Right lung (tissue), 2 donors: ENCODE measurements at regions not wholly inside any gene's neighbourhood (a gene's known extent, or its start where the extent isn't known, plus 50 kb on each side); places are given as distances from the start of the nearest gene placed in this dataset.
A peak's percentile ranks its signal among the peaks of the same experiment; 100 is the strongest.
"Not testable (repeated sequence)": the region's sequence is repeated elsewhere in the genome, so short reads cannot be mapped to it uniquely, and the experiment has no call there.

Source experiments
- DNase-seq, 2 donors: peaks; one replicate each; pipeline ENCODE4 v3.0.0-alpha.2; 2013

- peak in 1 of 2 donors; percentile 6 for DNase-seq
Measured at GRCh38 chr2:59182249-59182648, 941.1 kb upstream of the FANCL start.

- DNase-seq, result no peak
Measured at GRCh38 chr2:59181347-59181746, 940.2 kb upstream of the FANCL start.

DNA sequence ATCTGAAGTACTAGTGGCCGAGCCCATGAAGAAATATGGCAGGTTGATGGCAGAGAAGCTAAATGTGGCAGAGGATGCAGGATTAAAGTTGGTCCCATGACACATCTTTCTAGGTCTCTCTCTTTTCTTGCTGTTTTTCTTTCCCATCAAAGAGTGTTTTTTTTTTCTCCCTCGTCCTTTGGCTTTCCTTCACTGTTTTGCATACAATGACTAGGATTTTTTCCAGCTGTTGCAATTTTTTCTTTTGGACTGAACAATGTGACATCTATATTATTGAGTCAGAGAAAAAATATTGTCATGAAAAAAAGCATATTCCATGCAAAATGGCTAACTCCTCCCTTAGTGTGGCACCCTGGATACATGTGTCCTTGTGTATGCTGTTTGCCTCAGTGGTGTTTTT is 939.5 kb upstream of the FANCL start:
- no peak for DNase-seq

DNA sequence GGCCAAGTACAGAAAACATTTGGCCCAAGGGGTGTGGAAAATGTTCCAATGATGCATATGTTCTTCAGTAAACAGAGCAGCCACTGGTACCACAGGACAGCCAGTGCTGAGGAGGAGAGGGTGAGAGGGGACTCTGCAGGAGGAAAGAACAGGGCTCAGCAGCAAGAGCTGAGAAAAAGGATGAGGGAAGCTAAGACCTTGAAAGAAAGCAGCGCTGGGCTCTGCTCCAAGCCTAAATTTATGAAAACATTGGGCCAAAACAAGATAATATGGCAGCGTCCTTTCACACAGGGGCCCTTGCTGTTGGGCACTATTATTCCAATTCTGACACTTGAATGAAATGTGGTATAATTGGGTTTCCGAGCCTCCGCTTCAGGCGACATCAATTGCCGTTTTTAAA is 939.0 kb upstream of the FANCL start:
- no peak for DNase-seq

GRCh38 chr2:59177748-59178147 is 936.6 kb upstream of the FANCL start:
- DNase-seq, result no peak

GRCh38 chr2:59176737-59177136 is 935.6 kb upstream of the FANCL start:
- DNase-seq, result no peak

GRCh38 chr2:59174536-59175243 is 933.6 kb upstream of the FANCL start:
- no peak for DNase-seq

GRCh38 chr2:59173325-59173724 is 932.2 kb upstream of the FANCL start:
- no peak for DNase-seq

DNA sequence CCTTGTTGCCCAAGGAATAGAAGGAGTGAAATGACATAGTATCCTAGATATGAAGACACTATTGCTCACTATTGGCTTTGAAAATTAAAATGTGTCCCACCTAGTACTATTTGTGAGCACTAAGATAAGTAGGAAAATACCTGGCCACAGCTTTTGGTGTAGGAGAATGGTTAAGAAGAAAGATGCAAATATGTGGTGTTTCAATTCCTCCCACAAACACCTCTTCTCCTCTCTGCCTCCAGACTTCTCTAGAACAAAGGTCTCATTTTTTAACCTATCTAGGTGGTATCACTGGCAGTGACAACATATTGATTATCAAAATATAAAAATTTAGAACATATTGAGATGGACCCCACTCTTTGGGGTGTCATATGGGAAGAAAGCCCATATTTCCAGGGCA is 929.9 kb upstream of the FANCL start:
- no peak for DNase-seq

- no peak for DNase-seq
Measured at GRCh38 chr2:59168766-59169165, 927.6 kb upstream of the FANCL start.

DNA sequence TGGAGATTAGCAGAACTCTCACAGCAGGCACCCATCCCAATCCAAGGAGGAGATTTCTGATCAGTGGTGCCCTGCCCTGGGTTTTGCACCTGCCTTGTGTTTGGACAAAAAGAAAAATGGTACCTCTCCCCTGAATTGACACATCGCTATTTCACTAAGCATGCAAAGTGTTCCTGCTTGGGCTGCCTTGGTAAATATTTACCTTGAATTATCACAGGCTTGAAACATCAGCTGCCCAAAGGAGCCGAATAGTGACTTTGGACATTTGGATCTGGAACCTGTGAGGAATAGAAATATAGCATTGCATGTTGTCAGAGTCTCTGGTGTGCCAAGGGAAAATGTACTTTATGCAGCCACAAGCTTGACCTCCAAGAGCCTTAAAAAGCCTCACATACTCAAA is 926.4 kb upstream of the FANCL start:
- DNase-seq, result no peak

DNA sequence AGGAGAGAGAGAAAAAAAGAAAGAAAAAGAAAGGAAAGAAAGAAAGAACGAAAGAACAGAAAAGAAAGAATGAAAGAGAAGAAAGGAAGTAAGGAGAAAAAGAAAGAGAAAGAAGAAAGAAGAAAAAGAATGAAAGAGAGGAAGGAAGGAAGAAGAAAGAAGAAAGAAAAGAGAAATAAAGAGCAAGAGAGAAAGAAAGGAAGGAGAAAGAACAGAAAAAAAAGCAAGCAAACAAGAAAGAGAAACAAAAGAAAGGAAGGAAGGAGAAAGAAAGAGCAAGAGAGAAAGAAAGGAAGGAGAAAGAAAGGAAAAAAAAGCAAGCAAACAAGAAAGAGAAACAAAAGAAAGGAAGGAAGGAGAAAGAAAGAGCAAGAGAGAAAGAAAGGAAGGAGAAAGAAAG is 916.8 kb upstream of the FANCL start:
- not testable (repeated sequence) for DNase-seq

DNA sequence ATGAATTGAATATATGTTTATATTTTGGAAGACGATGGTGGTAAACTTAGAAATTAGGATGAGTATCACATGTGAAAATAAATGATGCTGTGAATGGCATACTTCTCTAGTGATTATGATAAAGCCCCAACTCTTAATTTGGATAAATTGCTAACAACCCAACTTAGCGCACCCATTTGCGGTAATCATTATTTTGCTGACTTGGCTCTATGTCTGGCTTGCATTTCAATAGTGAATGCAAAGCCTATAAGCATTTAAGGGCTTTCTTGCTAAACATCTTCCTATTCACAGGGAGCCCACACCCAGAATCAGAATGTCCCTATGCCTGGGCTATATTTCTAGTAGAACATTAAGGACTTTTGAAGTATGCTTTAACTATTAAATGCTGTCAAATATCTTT is 910.7 kb upstream of the FANCL start:
- DNase-seq, result no peak

DNA sequence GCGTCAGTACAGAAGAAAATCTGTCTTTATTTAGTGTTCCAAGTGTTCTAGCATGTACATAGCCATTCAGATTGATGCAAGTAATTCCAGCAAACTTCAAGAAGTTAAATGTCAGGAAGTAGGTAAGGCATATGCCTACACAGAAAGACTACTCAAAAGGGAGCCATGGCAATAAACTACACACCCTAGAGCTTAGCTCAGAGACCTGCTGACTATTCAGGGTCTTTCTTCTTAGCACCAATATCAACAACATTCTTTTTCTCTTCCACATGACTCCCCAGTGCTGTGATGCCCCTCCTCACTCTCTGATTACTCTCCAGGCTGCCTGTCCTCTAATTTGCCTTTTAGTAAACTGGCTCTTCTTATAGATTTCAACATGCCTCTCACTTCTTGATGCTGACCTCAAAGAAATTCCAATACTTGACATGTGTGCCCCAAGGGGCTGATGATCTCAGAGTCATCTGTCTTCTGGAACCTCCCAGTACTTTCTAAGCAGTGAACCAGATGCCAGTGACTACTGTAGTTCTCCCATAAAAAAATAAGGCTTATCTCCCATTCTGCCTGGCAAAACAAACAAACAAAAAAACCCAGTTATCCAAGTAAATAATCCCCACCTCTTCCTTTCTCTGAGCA is 909.2 kb upstream of the FANCL start:
- DNase-seq, result no peak

GRCh38 chr2:59149271-59149670 is 908.1 kb upstream of the FANCL start:
- no peak for DNase-seq

DNA sequence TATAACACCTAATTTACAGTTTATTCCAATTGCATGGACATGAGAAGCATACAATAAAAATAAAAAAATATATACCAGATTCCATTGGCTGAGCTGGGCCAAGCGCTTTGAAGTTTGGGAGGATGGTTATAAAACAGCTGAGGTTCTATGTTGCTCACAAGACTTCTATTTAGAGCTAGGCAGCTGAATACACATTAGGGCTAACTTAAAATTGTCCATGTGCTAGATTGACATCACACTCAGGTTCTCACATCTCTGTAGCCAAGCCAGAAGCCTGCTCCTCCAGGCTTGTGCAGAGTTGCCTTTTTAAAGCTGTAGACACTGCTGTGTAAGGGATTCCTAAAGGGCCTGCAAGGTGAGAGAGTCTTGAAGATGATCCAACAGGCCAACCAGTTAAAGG is 871.1 kb upstream of the FANCL start:
- no peak for DNase-seq

DNA sequence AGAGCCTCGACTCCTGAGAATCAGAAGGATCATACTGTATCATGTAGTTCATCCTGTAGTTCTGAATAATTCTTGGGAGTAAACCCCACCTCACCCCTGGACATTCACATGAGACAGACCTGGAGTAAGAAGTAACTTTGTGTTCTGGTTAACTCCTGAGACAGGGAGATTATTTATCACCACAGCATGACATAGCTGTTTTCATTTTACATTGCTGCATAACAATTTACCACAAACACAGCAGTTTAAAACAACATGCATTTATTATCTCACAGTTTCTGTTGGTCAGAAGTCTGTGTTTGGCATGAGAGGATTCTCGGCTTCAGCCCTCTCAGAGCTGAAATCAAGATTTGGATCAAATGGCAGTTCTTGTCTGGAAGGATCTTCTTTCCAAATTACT is 855.8 kb upstream of the FANCL start:
- DNase-seq, result no peak

DNA sequence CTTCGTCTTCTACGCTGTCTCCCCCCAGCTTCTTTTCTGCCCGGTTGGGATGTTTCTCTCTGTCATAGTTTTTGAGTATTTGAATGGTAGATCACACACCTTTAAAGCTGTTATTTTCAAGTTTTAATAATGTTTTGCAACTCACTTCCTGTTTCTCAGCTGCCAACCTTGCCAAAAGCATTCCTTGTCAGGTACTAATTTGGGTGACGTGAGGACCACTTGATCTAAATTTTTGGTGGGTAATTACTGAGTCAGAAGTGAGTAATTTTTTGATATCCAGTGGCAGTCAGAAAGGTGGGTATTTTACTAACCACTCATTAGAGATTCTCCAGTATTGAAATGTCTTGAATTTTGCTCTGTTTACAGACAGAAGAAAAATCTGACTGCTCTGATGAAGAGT is 852.4 kb upstream of the FANCL start:
- no peak for DNase-seq

GRCh38 chr2:59084326-59084725 is 843.2 kb upstream of the FANCL start:
- DNase-seq, result no peak

DNA sequence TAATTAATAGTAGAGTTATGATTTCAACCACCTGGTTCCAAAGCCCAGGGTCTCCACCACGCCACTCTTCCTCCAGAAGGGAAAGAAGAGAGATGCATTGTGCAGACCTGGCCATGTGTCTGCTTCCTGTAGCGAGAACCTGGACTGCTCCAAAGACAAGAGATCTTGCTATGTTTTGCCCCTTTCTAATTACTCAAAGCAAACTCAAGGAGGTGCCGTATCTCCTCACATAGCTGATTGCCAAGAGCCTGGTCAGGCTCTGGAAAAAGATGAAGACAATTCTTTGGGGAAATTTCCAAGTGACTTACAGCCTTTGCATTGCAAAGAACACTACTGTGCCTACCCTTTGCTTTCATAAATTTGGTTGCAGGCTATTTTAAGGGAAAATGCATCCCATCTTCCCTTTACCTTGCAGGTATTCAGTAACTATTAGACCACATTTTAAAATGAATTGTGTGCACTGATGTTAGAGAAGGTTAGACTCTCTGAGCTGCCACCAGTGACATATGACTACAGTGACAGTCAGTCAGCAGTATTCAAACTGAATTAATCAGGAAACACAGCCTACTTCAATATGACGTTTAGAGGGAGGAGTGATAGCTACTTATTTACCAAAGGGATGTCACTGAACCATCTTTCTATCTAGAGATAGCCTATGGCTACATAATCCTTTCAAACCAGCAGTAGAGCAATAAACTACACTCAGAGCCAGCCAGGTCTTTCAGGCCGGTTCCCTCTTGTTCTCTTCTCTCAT is 842.1 kb upstream of the FANCL start:
- DNase-seq, result no peak

DNA sequence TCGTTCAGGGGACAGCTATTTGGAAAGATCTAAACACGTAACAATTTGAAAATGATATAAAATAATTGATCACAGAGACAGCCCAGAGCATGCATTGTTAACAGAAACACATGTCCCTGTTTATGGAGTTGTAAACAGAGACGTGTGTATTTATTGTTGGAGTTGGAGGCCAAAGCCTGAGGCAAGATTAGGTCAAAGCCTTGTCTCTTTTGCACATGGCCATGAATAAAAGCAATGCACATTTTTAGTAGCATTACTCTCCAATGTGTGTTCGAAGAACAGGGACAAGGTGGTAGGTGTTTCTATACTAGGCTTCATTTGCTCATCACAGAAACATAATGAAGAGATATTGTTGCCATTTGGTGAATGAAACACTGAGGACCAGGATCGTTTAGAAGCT is 841.5 kb upstream of the FANCL start:
- no peak for DNase-seq

GRCh38 chr2:59080451-59081181 is 839.5 kb upstream of the FANCL start:
- no peak for DNase-seq
